HG02885 (cell line): ENCODE measurements at regions not wholly inside any gene's neighbourhood (a gene's known extent, or its start where the extent isn't known, plus 50 kb on each side); places are given as distances from the start of the nearest gene placed in this dataset.
"Not testable (repeated sequence)": the region's sequence is repeated elsewhere in the genome, so short reads cannot be mapped to it uniquely, and the experiment has no call there.

ENCODE experiments used
- ATAC-seq: cut with Tn5 transposase; IDR thresholded peaks from one replicate; pipeline ENCODE4 v1.9.1; 2021; ENCODE audit warnings: mild to moderate bottlenecking; ENCODE audit not compliant: unreplicated experiment, poor library complexity

DNA sequence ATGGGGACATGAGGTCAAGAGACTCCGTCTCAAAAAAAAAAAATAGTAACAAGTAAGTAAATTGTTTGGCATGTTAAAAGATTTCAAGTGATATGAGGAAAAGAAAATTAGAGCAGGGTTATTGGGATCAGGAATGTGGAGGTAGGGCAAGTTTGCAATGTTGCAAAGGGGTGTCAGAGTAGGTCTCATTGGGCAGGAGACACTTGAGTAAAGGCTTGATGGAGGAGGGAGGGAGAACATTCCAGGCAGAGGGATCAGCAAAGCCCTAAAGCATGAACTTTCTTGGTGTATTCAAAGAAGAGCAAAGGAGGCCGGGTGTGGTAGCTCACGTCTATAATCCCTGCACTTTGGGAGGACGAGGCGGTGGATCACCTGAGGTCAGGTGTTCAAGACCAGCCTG is 87.1 kb upstream of the HAND1 start:
- no peak for ATAC-seq

DNA sequence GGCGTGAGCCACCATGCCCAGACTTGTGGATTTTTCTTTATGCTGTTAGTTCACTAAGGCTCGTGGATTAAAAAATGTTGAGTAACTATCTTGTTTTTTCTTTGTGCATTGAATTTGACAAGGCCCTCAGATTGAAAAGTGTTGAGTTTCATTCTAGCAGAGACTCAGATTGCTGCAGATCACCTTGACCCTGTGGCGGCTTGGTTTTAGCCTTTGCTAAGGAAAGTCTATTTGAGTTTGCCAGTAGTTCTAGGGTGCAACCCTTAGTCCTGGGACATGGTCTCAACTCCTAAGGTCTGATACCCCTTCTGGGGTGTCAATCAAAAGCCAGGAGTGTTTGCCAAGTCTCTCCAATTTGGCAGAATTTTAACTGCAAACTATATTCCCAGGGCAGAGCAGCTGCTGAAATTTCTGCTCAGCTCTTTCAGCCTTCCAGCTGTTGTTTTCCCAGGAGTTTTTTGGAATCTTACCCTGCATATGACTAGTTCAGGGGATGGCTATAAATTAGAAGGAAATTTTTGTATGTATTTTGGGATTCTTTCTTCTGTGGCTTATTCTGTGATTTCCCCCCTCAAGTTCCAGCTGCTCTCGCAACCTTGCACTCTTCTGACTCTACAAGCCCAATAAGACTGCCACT is 84.3 kb upstream of the HAND1 start:
- no peak for ATAC-seq

DNA sequence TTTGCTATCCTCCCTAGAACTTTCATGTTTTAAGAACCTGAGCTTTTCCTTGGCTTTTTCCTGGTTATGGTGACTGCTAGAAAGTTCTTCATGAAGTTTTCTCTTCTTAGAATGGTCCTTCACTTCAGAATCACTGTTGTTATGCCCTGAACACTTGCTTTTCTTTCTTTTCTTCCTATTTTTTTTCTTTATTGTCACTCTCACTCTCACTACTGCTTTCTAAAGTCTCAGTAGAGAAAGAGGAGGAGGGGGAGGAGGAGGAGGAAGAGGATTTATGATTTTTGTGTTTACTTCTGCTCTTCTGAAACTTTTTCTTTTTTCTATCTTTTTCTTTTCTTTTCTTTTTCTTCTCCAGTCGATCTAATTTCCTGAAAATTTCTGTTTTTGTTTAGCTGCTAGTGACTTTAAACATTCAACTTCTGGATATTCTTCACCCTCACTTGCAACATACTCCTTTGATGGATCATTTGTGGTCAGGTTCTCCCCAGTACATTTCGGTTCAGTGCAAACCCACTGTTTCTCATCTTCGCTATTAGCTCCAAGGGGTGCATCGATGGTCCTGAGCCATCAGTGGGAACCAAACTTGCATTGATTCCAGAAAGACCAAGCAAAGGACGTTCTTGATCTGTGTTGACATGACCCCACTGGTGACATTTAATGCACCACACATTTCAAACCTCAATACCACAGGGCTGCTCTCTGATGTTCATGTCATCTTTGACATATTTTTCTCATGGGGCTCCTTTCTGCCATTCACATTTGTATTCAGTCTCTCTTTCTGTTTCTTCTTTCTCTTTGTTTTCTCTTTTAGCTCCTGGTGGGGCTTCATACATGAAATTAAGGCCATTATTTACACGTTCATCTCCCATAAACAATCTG is 81.6 kb upstream of the HAND1 start:
- ATAC-seq: peak; percentile 55

DNA sequence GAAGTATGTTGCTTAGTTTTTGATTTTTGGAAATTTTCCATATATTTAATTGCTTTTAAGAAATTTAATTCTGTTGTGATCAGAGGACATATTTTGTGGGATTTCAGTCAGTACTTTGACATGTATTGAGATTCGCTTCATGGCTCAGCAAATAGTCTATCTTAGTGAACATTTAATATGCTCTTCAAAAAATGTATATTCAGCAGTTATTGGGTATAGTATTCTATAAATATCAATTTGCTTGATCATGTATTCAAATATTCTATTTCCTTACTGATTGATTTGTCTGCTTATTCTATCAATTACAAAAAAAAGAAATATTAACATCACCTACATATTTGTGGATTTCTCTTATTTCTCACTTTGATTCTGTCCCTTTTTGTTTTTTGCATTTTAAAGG is 79.5 kb upstream of the HAND1 start:
- ATAC-seq: no peak

DNA sequence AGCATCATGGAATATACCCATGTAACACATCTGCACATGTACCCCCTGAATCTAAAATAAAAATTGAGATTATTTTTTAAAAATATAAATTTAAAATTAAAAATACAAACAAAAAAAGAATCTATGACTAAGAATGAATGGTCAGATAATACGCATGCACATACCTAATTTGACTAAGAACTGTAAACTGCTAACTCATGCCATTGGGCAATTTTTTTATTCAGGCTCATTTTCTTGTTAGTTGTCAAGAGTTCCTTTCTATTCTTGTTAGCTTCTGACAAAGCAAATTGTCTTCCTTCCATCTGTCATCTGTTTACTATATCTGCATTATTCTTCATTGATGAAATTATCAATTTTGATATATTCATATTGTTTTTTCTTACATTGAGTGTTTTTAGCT is 69.5 kb upstream of the HAND1 start:
- no peak for ATAC-seq

DNA sequence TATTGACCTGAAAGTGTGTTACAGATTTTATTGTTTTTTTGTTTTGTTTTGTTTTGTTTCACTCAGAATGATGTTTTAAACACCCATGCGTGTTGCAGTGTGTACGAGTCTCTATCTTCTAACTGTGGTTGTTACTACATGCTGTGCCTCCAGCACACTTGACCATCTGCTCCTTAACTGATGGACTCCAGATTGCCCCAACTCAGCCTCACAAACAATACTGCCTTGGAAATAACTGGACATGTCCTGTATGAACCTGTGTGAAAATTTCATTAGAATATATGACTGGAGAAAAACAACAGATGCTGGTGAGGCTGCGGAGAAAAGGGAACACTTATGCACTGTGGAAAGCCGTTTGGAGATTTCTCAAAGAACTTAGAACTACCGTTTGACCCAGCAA is 68.7 kb upstream of the HAND1 start:
- no peak for ATAC-seq

DNA sequence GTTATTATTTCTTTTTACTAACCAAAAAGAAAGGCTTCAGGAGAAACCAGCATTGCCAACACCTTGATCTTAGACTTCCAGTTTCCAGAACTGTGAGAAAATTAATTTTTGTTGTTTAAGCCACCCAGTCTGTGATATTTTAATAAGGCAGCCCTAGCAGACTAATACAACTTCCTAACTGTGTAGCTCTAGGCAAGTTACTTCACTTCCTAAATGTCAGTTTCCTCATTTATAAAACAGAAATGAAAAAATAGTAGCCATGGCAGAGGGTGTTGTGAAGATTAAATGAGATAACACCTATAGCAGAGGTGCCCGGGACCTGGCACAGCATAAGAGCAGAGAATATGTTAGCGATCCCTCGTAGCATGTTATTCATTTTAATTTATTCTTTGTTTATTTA is 66.6 kb upstream of the HAND1 start:
- no peak for ATAC-seq

DNA sequence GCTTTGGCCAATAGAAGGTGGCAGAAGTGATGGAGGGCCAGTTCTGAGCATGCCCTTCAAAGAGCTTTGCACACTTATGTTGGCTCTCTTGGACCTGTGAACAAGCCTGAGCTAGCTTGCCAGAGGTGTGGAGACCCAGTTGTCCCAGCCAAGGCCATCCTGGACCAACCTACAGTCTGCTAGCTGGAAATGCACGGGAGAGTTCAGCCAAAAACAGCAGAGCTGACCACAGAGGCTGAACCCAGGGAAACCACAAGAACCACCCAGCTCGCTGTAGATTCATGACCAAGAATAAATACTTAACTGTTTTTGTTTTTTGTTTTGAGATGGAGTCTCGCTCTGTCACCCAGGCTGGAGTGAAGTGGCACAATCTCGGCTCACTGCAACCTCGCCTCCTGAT is 65.4 kb upstream of the HAND1 start:
- no peak for ATAC-seq

DNA sequence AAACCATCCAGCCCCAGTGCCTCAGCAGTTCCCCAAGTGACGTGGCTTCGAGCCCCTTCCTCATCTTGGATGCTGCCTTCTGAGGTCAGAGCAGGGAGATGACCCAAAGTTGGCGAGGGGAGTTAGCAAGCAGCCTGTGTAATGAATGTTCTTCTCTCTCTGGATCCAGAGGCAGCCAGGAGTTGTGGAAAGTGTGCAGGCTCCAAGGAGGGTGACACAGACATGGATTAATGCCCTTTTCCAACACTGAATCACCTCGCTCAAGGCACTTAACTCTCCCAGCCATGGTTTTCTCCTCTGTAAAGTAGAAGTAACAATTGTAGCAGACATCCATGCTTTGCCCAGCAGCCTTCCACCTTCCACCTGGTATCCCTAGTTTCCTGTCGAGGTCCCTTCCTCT is 64.6 kb upstream of the HAND1 start:
- no peak for ATAC-seq

DNA sequence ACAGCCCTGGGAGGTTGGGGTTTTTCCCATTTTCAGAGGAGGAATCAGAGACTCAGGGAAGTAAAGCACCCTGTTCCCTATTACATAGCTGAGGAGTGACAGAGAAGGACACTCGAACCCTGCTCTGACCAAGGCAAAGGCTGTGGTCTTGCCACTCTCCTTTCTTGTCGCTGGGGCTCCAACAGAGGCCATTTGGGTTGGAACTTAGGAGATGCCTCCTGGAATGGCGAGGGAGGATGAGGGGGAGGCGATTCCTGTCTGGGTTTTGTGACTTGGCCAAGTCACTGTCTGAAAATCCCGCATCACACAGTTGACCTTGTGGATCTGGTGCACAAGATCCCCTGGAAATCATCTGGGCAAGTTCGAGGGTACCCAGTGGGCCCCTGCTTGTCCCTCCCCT is 64.0 kb upstream of the HAND1 start:
- ATAC-seq: no peak

DNA sequence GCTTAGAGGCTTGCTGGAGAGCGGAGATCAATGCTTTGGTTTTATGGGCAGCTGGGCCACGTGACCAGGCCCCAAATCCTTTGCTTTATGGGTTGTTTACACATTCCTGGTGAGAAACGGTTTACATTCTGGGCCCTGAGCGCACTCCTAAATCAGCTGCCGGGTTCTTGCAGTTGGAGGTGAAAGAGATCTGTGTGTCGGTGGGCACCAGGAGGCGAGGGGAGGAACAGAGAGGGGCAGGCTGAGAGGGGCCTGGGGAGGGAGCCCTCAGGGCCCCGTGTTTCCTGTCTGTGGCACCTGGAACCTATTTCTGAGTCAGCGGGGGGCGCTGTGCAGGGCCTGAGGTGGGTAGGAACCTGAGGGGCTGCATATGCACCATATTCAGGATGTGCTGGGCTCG is 63.5 kb upstream of the HAND1 start:
- no peak for ATAC-seq

DNA sequence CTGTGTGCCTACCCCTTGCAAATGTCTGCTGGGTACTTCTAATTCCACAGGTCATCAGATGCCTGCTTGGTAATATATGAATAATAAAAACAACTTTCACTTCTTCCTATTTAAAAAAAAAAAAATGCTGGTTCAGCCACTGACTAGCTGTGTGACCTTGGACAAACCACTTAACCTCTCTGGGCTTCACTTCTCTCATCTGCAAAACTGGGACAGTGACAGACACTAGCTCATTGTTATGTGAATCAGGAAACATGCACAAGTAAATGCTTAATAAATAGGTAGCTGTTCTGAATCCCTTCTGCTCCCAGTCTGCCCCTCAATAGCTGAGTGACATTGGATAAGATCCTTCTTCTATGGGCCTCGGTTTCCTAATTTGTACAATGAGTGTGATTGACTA is 62.6 kb upstream of the HAND1 start:
- no peak for ATAC-seq

DNA sequence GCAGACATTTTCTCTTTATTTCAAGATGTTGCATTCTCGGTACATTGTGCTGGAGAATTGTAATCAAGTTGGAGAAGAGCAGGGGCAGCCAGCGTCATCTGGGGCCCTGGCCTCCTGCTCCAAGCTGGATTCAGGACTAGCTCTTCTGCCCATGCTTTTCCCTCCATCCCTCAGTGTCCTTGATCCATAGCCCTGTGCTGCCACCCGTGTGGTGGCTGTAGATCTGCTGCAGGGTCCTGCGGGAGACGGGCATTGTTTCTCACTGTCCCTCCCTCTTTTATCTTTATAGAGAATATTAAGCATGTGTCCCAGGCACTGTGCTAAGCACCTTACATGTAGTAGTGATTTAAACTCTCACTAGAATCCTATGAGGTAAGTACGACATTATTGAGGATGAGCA is 60.5 kb upstream of the HAND1 start:
- no peak for ATAC-seq

DNA sequence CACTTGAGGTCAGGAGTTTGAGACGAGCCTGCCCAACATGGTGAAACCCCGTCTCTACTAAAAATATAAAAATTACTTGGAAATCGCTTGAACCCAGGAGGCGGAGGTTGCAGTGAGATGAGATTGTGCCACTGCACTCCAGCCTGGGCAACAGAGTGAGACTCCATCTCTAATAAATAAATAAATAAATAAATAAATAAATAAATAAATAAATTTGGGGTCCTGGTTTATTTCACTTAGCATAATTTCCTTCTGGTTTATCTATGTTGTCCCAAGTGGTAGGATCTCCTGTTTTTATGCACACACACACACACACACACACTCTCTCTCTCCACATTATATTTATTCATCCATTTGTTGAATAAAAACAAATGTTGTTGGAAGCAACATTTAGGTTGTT is 58.4 kb upstream of the HAND1 start:
- ATAC-seq: not testable (repeated sequence)

DNA sequence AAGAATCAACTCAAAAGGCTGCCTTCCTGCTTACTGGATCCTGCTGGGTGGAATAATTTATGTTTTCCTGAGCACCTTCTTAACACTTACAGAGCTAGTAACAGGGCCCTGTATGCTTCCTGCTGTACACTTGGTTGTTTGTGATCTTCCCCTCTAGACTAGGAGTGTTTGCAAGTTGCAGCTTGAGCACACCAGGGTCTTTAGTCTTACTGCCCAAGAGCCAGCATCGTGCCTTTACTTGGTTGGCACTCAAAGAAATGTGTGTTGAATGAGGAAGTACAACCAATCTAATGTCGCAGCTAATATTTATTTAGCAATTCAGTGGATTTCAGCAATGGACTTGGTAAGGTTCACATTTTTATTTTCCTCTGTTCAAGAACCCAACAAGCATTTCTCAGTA is 57.5 kb upstream of the HAND1 start:
- ATAC-seq: no peak

DNA sequence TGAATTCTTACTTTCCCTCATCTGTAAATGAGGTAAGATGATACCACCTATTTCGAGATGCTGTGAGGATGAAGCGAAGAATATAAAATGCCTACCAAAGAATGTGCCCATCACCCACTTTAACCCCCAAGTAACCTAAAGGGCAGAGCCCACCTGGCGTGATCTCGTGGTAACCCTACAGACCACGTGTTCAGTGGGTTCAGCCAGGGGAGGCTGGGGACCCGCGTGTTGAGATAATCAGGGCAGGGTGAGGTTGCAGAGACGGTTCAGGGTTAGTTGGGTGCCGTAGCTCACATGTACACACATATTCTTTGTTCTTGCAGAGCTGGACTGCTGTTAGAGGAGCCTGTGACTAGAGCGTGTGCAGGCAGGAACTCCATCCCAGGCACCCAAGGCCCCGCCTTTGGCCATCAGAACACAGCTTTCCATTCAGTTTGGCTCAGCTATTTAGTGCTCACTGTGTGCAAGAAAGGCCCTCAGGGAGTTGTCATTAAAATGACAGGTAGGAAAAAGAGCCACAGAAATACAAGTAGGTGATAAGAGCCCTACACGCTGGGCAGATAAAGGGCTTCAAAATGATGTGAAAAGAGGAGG is 56.5 kb upstream of the HAND1 start:
- ATAC-seq: no peak

DNA sequence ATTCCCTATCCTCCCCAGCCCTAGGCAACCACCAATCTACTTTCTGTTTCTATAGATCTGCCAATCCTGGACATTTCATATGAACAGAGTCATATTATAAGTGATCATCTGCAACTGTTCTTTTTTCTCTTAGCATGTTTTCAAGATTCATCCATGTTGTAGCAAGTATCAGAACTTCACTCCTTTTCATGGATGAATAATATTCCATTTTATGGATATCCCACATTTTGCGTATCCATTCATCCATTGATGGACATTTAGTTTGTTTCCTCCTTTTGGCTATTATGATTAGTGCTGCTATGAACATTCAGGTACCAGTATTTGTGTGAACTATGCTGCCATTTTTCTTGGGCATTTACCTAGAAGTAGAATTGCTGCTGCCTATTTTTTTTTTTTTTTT is 51.3 kb upstream of the HAND1 start:
- ATAC-seq: no peak

DNA sequence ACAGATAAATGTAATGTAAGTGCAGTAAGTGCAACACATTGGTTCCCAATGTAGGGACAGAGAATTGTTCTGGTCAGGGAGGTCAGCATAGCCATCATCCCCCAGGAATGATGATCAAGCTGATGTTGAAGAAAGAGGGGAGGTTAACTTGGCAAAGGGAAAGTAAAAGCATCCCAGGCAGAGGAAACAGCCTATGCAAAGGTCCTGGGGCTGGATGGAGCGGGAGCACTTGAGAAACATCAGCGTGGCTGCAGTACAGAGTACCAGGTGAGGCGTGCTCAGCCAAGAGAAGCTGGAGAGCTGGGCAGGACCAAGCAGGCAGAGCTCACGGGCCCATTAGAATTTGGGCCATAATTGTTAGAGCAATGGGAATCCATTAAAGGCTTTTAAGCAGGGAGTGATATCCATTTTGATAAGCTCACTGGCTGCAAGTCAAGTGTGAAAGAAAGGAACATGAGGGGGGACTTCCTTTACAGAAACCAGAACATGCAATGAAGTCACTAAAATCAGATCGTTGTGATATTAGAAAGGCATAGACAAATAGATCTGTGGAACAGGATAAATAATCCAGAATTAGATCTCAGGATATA is 50.1 kb upstream of the HAND1 start:
- ATAC-seq: no peak
